Gastrocnemius medialis (tissue), 4 donors: ENCODE measurements at regions not wholly inside any gene's neighbourhood (a gene's known extent, or its start where the extent isn't known, plus 50 kb on each side); places are given as distances from the start of the nearest gene placed in this dataset.

ENCODE experiments used
- ATAC-seq, 2 donors: fragments of 150-250 bp; one replicate each; pipeline ENCODE4 v1.9.1; 2016
- DNase-seq, 2 donors: peaks; one replicate each; pipeline ENCODE4 v3.0.0-alpha.2; 2019
- H3K27ac ChIP-seq, 4 donors: fragments of 200-600 bp; sonication (generic); 1 replicate in 1 of 4; 2 replicates in 3 of 4; pipeline ENCODE4 v1.5.1; 2016 to 2018; ENCODE audit warnings: mild to moderate bottlenecking in 2 of 4, moderate library complexity in 1 of 4
- H3K27me3 ChIP-seq, 3 donors: fragments of 200-600 bp; sonication (generic) in 2 of 3; 1 replicate in 1 of 3; 2 replicates in 2 of 3; pipeline versions ENCODE4 v1.5.1 to v1.6.0; 2016 to 2019; ENCODE audit warnings: mild to moderate bottlenecking in 1 of 3, moderate library complexity in 1 of 3
- H3K36me3 ChIP-seq, 2 donors: fragments of 200-600 bp; sonication (generic) in 1 of 2; one replicate each; pipeline ENCODE4 v1.5.1; 2017 to 2018
- H3K4me1 ChIP-seq, 2 donors: fragments of 200-600 bp; sonication (generic) in 1 of 2; one replicate each; pipeline ENCODE4 v1.5.1; 2016 to 2017; ENCODE audit warnings: mild to moderate bottlenecking in 2 of 2
- H3K4me3 ChIP-seq, 4 donors: fragments of 200-600 bp; sonication (generic) in 3 of 4; 1 replicate in 1 of 4; 2 replicates in 3 of 4; pipeline ENCODE4 v1.5.1; 2016 to 2019; ENCODE audit warnings: mild to moderate bottlenecking in 2 of 4
- H3K9me3 ChIP-seq, 3 donors: fragments of 200-600 bp; sonication (generic) in 2 of 3; 1 replicate in 1 of 3; 2 replicates in 2 of 3; pipeline ENCODE4 v1.5.1; 2016 to 2019
- POLR2A ChIP-seq, 2 donors: fragments of 450-650 bp; IDR thresholded peaks; one replicate each; pipeline ENCODE4 v1.6.1; 2017; ENCODE audit warnings: antibody characterized with exemption in 2 of 2, mild to moderate bottlenecking in 2 of 2, moderate library complexity in 2 of 2
- in situ Hi-C, 4 donors: fragments of 200-750 bp; cut with MboI; loops; one replicate each; pipeline versions ENCODE4 v1.15.0 to v1.8.0; 2017; ENCODE audit warnings: low sequenced_read_pairs in 4 of 4
- intact Hi-C: fragments of 100-400 bp; cut with DNase I; formaldehyde crosslinking; loops from one replicate; pipeline ENCODE4 v1.15.1; 2023; ENCODE audit warnings: low total_unique reads
- TF ChIP-seq, protein P1 (sequence below), 5 experiments: fragments of 450-650 bp in 3 of 5; fragments of 200-600 bp in 2 of 5; sonication (generic) in 2 of 5; IDR thresholded peaks in 4 of 5; conservative IDR thresholded peaks in 1 of 5; 1 replicate in 4 of 5; 2 replicates in 1 of 5; pipeline ENCODE4 v1.5.1; 2016 to 2019; ENCODE audit warnings: antibody characterized with exemption in 5 of 5, mild to moderate bottlenecking in 3 of 5, moderate library complexity in 3 of 5

- DNase-seq, result no peak
- no peak overlapping the region for H3K4me3 ChIP-seq
- H3K36me3 ChIP-seq, result peaks cover 0 to 17% of the 10 kb centered on the region in 2 donors
- H3K4me1 ChIP-seq, result peaks cover 18 to 26% of the 10 kb centered on the region in 2 donors
- no peak for TF ChIP-seq POLR2A (IDR thresholded peaks at IDR 0.05)
- TF ChIP-seq, protein P1, sequence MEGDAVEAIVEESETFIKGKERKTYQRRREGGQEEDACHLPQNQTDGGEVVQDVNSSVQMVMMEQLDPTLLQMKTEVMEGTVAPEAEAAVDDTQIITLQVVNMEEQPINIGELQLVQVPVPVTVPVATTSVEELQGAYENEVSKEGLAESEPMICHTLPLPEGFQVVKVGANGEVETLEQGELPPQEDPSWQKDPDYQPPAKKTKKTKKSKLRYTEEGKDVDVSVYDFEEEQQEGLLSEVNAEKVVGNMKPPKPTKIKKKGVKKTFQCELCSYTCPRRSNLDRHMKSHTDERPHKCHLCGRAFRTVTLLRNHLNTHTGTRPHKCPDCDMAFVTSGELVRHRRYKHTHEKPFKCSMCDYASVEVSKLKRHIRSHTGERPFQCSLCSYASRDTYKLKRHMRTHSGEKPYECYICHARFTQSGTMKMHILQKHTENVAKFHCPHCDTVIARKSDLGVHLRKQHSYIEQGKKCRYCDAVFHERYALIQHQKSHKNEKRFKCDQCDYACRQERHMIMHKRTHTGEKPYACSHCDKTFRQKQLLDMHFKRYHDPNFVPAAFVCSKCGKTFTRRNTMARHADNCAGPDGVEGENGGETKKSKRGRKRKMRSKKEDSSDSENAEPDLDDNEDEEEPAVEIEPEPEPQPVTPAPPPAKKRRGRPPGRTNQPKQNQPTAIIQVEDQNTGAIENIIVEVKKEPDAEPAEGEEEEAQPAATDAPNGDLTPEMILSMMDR (IDR thresholded peaks at IDR 0.05 in 4 of 5, conservative IDR thresholded peaks at IDR 0.05 in 1 of 5), result no peak
- H3K27ac ChIP-seq, result no peak overlapping the region
- intact Hi-C loops, result no loop called here
- no peaks in the 10 kb centered on the region for H3K9me3 ChIP-seq
- in situ Hi-C loops, result loop anchor here in 1 of 4 donors (25.0 kb wide), 1 partner anchor 421 kb away; no protein-coding TSS in a partner anchor
- ATAC-seq, result no peak
- no peaks in the 10 kb centered on the region for H3K27me3 ChIP-seq
These were observed 156.7 kb downstream of the KCNJ12 start for GRCh38 chr17:21532763-21533385.

- Histone ChIP-seq H3K9me3 (no peaks in the 10 kb centered on the region), H3K4me3 (no peak overlapping the region), H3K27me3 (no peaks in the 10 kb centered on the region), H3K4me1 (no peaks in the 10 kb centered on the region), H3K36me3 (peaks cover 0 to 17% of the 10 kb centered on the region in 2 donors), H3K27ac (no peak overlapping the region)
- DNase-seq (no peak), ATAC-seq (no peak)
- intact Hi-C loops (no loop called here), in situ Hi-C loops (loop anchor here in 1 of 4 donors (25.0 kb wide), 1 partner anchor 424 kb away; no protein-coding TSS in a partner anchor)
- no peak for TF ChIP-seq POLR2A (IDR thresholded peaks at IDR 0.05)
- TF ChIP-seq, protein P1 (IDR thresholded peaks at IDR 0.05 in 4 of 5, conservative IDR thresholded peaks at IDR 0.05 in 1 of 5), result no peak
These were observed 156.5 kb upstream of the KCNJ18 start for GRCh38 chr17:21535686-21536375.

- ATAC-seq (no peak), DNase-seq (no peak)
- in situ Hi-C loops, result loop anchor here in 1 of 4 donors (25.0 kb wide), 1 partner anchor 425 kb away; no protein-coding TSS in a partner anchor
- intact Hi-C loops, result no loop called here
- no peaks in the 10 kb centered on the region for H3K4me1 ChIP-seq
- no peak overlapping the region for H3K27ac ChIP-seq
- no peak overlapping the region for H3K4me3 ChIP-seq
- TF ChIP-seq, protein P1 (IDR thresholded peaks at IDR 0.05 in 4 of 5, conservative IDR thresholded peaks at IDR 0.05 in 1 of 5), result no peak
- TF ChIP-seq POLR2A (IDR thresholded peaks at IDR 0.05), result no peak
- H3K27me3 ChIP-seq, result no peaks in the 10 kb centered on the region
- H3K36me3 ChIP-seq, result peaks cover 0 to 17% of the 10 kb centered on the region in 2 donors
- no peaks in the 10 kb centered on the region for H3K9me3 ChIP-seq
These were observed 155.0 kb upstream of the KCNJ18 start for GRCh38 chr17:21537302-21537701.

- in situ Hi-C loops, result loop anchor here in 1 of 4 donors (25.0 kb wide), 1 partner anchor 426 kb away; no protein-coding TSS in a partner anchor
- Histone ChIP-seq H3K4me1 (no peaks in the 10 kb centered on the region), H3K27ac (no peak overlapping the region), H3K36me3 (peaks cover 0 to 17% of the 10 kb centered on the region in 2 donors), H3K27me3 (no peaks in the 10 kb centered on the region), H3K4me3 (no peak overlapping the region), H3K9me3 (no peaks in the 10 kb centered on the region)
- ATAC-seq (no peak), DNase-seq (no peak)
- TF ChIP-seq, protein P1 (IDR thresholded peaks at IDR 0.05 in 4 of 5, conservative IDR thresholded peaks at IDR 0.05 in 1 of 5), result no peak
- TF ChIP-seq POLR2A (IDR thresholded peaks at IDR 0.05), result no peak
- intact Hi-C loops, result no loop called here
These were observed 153.7 kb upstream of the KCNJ18 start for GRCh38 chr17:21538615-21539014.
